ENCODE measurements at regions not wholly inside any gene's neighbourhood (a gene's known extent, or its start where the extent isn't known, plus 50 kb on each side); places are given as distances from the start of the nearest gene placed in this dataset.

- Mint-ChIP-seq H3K27me3 (ENCODE audit: low read depth) (no peaks in the 10 kb centered on the region), H3K36me3 (ENCODE audit: insufficient read depth) (peaks cover 10% of the 10 kb centered on the region), H3K4me1 (ENCODE audit: low read depth) (peaks cover 14% of the 10 kb centered on the region), H3K9me3 (peaks cover 6% of the 10 kb centered on the region), H3K4me3 (no peak overlapping the region)
- DNase-seq (no peak), ATAC-seq (no peak)
Measured at GRCh38 chr10:60522617-60523016, 132.9 kb upstream of the ANK3 start.

DNA sequence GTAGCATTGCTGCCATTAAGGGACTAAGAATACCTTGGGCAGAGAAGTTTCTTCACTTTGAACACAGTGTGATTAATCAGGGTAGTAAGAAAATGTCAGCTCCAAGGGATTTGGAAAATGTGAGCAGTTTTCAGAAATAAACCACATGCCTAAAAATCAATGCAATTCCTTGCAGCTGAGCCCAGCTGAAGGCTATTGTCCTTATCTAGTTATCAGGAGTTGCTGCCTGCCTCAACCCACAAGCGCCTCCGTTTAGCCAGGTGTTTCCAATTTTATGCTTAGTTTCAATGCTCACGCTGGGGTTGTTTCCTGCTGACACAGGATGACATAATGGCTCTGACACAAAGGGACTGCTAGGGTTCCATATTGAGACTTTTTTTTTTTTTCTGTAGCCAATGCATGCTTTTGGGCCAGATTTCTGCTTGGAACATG lies 132.3 kb upstream of the ANK3 start:
- Mint-ChIP-seq H3K36me3 (ENCODE audit: insufficient read depth) (peaks cover 10% of the 10 kb centered on the region), H3K4me3 (no peak overlapping the region), H3K27me3 (ENCODE audit: low read depth) (no peaks in the 10 kb centered on the region), H3K9me3 (peaks cover 6% of the 10 kb centered on the region), H3K4me1 (ENCODE audit: low read depth) (peaks cover 14% of the 10 kb centered on the region)
- ATAC-seq (peak in 1 of 2 donors; percentile 32), DNase-seq (no peak)

- Mint-ChIP-seq H3K9me3 (peaks cover 6% of the 10 kb centered on the region), H3K36me3 (ENCODE audit: insufficient read depth) (peaks cover 6% of the 10 kb centered on the region), H3K4me1 (ENCODE audit: low read depth) (peaks cover 15% of the 10 kb centered on the region), H3K4me3 (no peak overlapping the region), H3K27me3 (ENCODE audit: low read depth) (no peaks in the 10 kb centered on the region)
- no peak for DNase-seq
- no peak for ATAC-seq
Measured at GRCh38 chr10:60518745-60519144, 129.1 kb upstream of the ANK3 start.

DNA sequence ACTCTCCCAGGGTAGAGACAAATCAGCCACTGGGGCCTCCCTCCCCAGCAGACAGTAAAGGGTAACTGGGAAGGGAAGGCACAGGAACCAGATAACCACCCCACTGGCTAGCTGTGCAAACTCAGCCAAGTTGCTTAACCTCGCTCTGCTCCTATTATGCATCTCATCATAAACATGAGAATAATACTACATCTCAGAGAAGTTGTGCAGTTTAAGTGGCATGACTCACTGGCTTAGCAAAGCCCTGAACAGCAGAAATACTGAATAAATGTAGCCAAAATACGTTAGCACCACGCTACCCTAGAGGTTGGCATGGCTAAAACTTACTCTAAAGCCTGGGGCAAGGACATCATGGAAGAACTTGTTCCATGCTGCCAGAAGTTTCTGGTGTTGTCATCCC lies 128.1 kb upstream of the ANK3 start:
- ATAC-seq (no peak), DNase-seq (no peak)
- Mint-ChIP-seq H3K9me3 (peaks cover 6% of the 10 kb centered on the region), H3K4me3 (no peak overlapping the region), H3K4me1 (ENCODE audit: low read depth) (peaks cover 18% of the 10 kb centered on the region), H3K27me3 (ENCODE audit: low read depth) (no peaks in the 10 kb centered on the region), H3K36me3 (ENCODE audit: insufficient read depth) (peaks cover 6% of the 10 kb centered on the region)

GRCh38 chr10:60513281-60513680 lies 123.6 kb upstream of the ANK3 start:
- ATAC-seq (no peak), DNase-seq (no peak)
- Mint-ChIP-seq H3K4me3 (no peak overlapping the region), H3K9me3 (no peaks in the 10 kb centered on the region), H3K36me3 (ENCODE audit: insufficient read depth) (peaks cover 1% of the 10 kb centered on the region), H3K27me3 (ENCODE audit: low read depth) (no peaks in the 10 kb centered on the region), H3K4me1 (ENCODE audit: low read depth) (peaks cover 8% of the 10 kb centered on the region)

- Mint-ChIP-seq H3K36me3 (ENCODE audit: insufficient read depth) (no peaks in the 10 kb centered on the region), H3K4me1 (ENCODE audit: low read depth) (peaks cover 8% of the 10 kb centered on the region), H3K4me3 (no peak overlapping the region), H3K9me3 (no peaks in the 10 kb centered on the region), H3K27me3 (ENCODE audit: low read depth) (no peaks in the 10 kb centered on the region)
- ATAC-seq (no peak), DNase-seq (no peak)
Measured at GRCh38 chr10:60511477-60512229, 122.0 kb upstream of the ANK3 start.

GRCh38 chr10:60508831-60509230 lies 119.2 kb upstream of the ANK3 start:
- no peaks in the 10 kb centered on the region for H3K9me3 Mint-ChIP-seq
- H3K4me1 Mint-ChIP-seq (ENCODE audit: low read depth), result peaks cover 4% of the 10 kb centered on the region
- no peak overlapping the region for H3K4me3 Mint-ChIP-seq
- no peaks in the 10 kb centered on the region for H3K36me3 Mint-ChIP-seq (ENCODE audit: insufficient read depth)
- ATAC-seq (no peak), DNase-seq (no peak)
- H3K27me3 Mint-ChIP-seq (ENCODE audit: low read depth), result no peaks in the 10 kb centered on the region

GRCh38 chr10:60508037-60508436 lies 118.4 kb upstream of the ANK3 start:
- no peaks in the 10 kb centered on the region for H3K4me1 Mint-ChIP-seq (ENCODE audit: low read depth)
- no peaks in the 10 kb centered on the region for H3K36me3 Mint-ChIP-seq (ENCODE audit: insufficient read depth)
- no peak overlapping the region for H3K4me3 Mint-ChIP-seq
- ATAC-seq (no peak), DNase-seq (no peak)
- no peaks in the 10 kb centered on the region for H3K9me3 Mint-ChIP-seq
- no peaks in the 10 kb centered on the region for H3K27me3 Mint-ChIP-seq (ENCODE audit: low read depth)

GRCh38 chr10:60502621-60503020 lies 112.9 kb upstream of the ANK3 start:
- peaks cover 5% of the 10 kb centered on the region for H3K4me1 Mint-ChIP-seq (ENCODE audit: low read depth)
- no peak overlapping the region for H3K4me3 Mint-ChIP-seq
- H3K9me3 Mint-ChIP-seq, result no peaks in the 10 kb centered on the region
- DNase-seq (no peak), ATAC-seq (no peak)
- no peaks in the 10 kb centered on the region for H3K27me3 Mint-ChIP-seq (ENCODE audit: low read depth)
- H3K36me3 Mint-ChIP-seq (ENCODE audit: insufficient read depth), result no peaks in the 10 kb centered on the region

DNA sequence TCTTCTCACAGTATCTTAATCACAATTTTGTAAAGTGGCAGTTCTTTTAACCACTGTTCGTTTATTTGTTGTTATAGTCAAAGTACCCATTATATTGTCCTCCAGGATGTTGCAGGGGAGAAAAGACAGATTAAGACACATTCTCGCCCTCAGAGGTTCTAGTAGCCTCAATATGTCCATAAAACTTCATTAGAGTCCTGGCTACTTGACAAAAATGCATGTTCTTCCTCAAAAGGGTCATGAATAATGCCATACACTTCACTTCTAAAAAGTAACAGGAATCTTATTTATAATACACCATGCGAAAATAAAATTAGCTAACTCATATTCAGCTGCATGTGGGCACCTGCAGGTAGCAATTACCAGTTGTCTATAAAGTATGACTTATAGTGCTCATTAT lies 109.3 kb upstream of the ANK3 start:
- Mint-ChIP-seq H3K36me3 (ENCODE audit: insufficient read depth) (no peaks in the 10 kb centered on the region), H3K9me3 (no peaks in the 10 kb centered on the region)

DNA sequence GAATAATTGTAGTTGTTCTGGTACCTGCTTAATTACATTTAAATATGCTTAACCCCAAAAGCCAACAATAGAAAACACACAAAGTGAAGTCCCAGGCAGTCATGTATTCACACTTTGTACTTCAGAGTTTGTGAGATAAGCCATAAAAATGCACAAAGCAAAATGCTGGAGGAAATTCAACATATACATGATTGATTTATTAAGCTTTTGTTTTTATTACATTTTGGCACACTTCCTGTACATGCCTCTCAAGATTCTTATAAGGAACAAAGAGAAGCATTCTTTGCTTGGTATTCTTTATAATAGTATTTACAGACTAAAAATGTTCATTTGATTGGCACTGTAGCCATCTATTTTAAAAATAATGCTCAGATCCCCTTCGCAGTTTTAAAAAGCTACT lies 107.7 kb upstream of the ANK3 start:
- no peak overlapping the region for H3K4me3 Mint-ChIP-seq
- no peaks in the 10 kb centered on the region for H3K9me3 Mint-ChIP-seq
- no peak for ATAC-seq
- H3K4me1 Mint-ChIP-seq (ENCODE audit: low read depth), result peaks cover 7% of the 10 kb centered on the region
- no peaks in the 10 kb centered on the region for H3K36me3 Mint-ChIP-seq (ENCODE audit: insufficient read depth)
- no peaks in the 10 kb centered on the region for H3K27me3 Mint-ChIP-seq (ENCODE audit: low read depth)
- DNase-seq, result no peak

More for the DNA sequence above, 109.3 kb upstream of the ANK3 start:
- no peak for ATAC-seq
- H3K4me3 Mint-ChIP-seq, result no peak overlapping the region
- peaks cover 5% of the 10 kb centered on the region for H3K4me1 Mint-ChIP-seq (ENCODE audit: low read depth)
- H3K27me3 Mint-ChIP-seq (ENCODE audit: low read depth), result no peaks in the 10 kb centered on the region
- no peak for DNase-seq

DNA sequence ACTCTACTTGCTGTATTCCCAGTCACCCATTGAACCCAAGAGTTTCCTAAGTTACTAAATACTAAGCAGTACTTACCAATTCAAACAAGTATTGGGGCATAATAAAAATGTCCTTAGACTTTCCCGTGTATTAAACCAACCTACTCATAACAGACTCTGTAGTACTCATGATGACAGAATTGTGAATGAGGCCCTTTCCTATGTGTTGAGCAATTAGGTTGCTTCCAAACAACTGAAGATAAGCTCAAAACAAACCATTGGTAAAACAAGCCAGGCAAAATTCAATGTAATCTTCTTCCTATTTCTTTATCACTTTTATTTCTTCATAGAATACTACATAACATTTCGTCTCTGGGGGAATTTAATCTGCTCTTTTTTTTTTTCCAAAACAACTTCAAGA lies 106.5 kb upstream of the ANK3 start:
- no peak overlapping the region for H3K4me3 Mint-ChIP-seq
- peaks cover 2% of the 10 kb centered on the region for H3K36me3 Mint-ChIP-seq (ENCODE audit: insufficient read depth)
- DNase-seq, result no peak
- H3K9me3 Mint-ChIP-seq, result no peaks in the 10 kb centered on the region
- H3K4me1 Mint-ChIP-seq (ENCODE audit: low read depth), result peaks cover 7% of the 10 kb centered on the region
- ATAC-seq, result no peak
- no peaks in the 10 kb centered on the region for H3K27me3 Mint-ChIP-seq (ENCODE audit: low read depth)

- Mint-ChIP-seq H3K9me3 (no peaks in the 10 kb centered on the region), H3K4me3 (no peak overlapping the region), H3K36me3 (ENCODE audit: insufficient read depth) (peaks cover 2% of the 10 kb centered on the region), H3K4me1 (ENCODE audit: low read depth) (peaks cover 10% of the 10 kb centered on the region), H3K27me3 (ENCODE audit: low read depth) (no peaks in the 10 kb centered on the region)
- DNase-seq (no peak), ATAC-seq (no peak)
Measured at GRCh38 chr10:60495338-60496055, 105.8 kb upstream of the ANK3 start.

GRCh38 chr10:60494774-60495173 lies 105.1 kb upstream of the ANK3 start:
- peaks cover 15% of the 10 kb centered on the region for H3K4me1 Mint-ChIP-seq (ENCODE audit: low read depth)
- H3K4me3 Mint-ChIP-seq, result no peak overlapping the region
- H3K27me3 Mint-ChIP-seq (ENCODE audit: low read depth), result no peaks in the 10 kb centered on the region
- DNase-seq (no peak), ATAC-seq (no peak)
- peaks cover 2% of the 10 kb centered on the region for H3K36me3 Mint-ChIP-seq (ENCODE audit: insufficient read depth)
- no peaks in the 10 kb centered on the region for H3K9me3 Mint-ChIP-seq

- ATAC-seq (no peak), DNase-seq (no peak)
- H3K36me3 Mint-ChIP-seq (ENCODE audit: insufficient read depth), result peaks cover 2% of the 10 kb centered on the region
- H3K27me3 Mint-ChIP-seq (ENCODE audit: low read depth), result no peaks in the 10 kb centered on the region
- H3K9me3 Mint-ChIP-seq, result no peaks in the 10 kb centered on the region
- no peak overlapping the region for H3K4me3 Mint-ChIP-seq
- peaks cover 11% of the 10 kb centered on the region for H3K4me1 Mint-ChIP-seq (ENCODE audit: low read depth)
Measured at GRCh38 chr10:60491162-60491561, 101.5 kb upstream of the ANK3 start.

Measured in activated T-cell treated with anti-CD3 and anti-CD28 coated beads, Interleukin-2, amount 50 U/mL, for 4 hours (primary cell).